Neuronal stem cell (in vitro differentiated cells): ENCODE measurements at regions not wholly inside any gene's neighbourhood (a gene's known extent, or its start where the extent isn't known, plus 50 kb on each side); places are given as distances from the start of the nearest gene placed in this dataset.

Source experiments
- DNase-seq: peaks from one replicate; pipeline ENCODE4 v3.0.0-alpha.2; 2013; ENCODE audit warnings: low spot score
- H2AFZ ChIP-seq: one replicate; pipeline ENCODE4 v1.6.1; 2013; ENCODE audit warnings: mild to moderate bottlenecking, low read length, inconsistent platforms
- H2AK5ac ChIP-seq: 2 replicates; pipeline ENCODE4 v1.6.1; 2013; ENCODE audit warnings: low read depth, mild to moderate bottlenecking, inconsistent platforms, low read length, moderate library complexity, mixed read lengths
- H2BK120ac ChIP-seq: 2 replicates; pipeline ENCODE4 v1.6.1; 2013; ENCODE audit warnings: low read depth, mild to moderate bottlenecking, inconsistent platforms, low read length, moderate library complexity, mixed read lengths
- H2BK12ac ChIP-seq: one replicate; pipeline ENCODE4 v1.6.1; 2013; ENCODE audit warnings: low read length, inconsistent platforms
- H2BK15ac ChIP-seq: 2 replicates; pipeline ENCODE4 v1.6.1; 2013; ENCODE audit warnings: mild to moderate bottlenecking, low read length, inconsistent platforms, mixed read lengths
- H2BK5ac ChIP-seq: one replicate; pipeline ENCODE4 v1.6.1; 2013; ENCODE audit warnings: inconsistent platforms, mild to moderate bottlenecking, low read length, moderate library complexity
- H3K14ac ChIP-seq: one replicate; pipeline ENCODE4 v1.6.1; 2013; ENCODE audit warnings: low read length, inconsistent platforms
- H3K18ac ChIP-seq: 2 replicates; pipeline ENCODE4 v1.6.1; 2013; ENCODE audit warnings: low read length, inconsistent platforms
- H3K23ac ChIP-seq: 2 replicates; pipeline ENCODE4 v1.6.1; 2013; ENCODE audit warnings: low read depth, mild to moderate bottlenecking, mixed read lengths, low read length, inconsistent platforms; ENCODE audit not compliant: poor library complexity
- H3K27ac ChIP-seq: replicated peaks from 3 replicates; pipeline ENCODE4 v1.5.1; 2013; ENCODE audit warnings: low read length, inconsistent platforms
- H3K27me3 ChIP-seq, 3 experiments: 2 replicates each; pipeline ENCODE4 v1.6.1; 2013; ENCODE audit warnings: low read length in 3 of 3, mild to moderate bottlenecking in 2 of 3, inconsistent platforms in 1 of 3, low read depth in 1 of 3, mixed read lengths in 1 of 3, moderate library complexity in 1 of 3; ENCODE audit not compliant: control insufficient read depth in 3 of 3, insufficient read depth in 3 of 3
- H3K36me3 ChIP-seq, 2 donors: replicated peaks in 1 of 2; 2 replicates each; pipeline ENCODE4 v1.6.1; 2013; ENCODE audit warnings: low read length in 2 of 2; ENCODE audit not compliant: control insufficient read depth in 2 of 2, insufficient read depth in 2 of 2
- H3K4ac ChIP-seq: 2 replicates; pipeline ENCODE4 v1.6.1; 2013; ENCODE audit warnings: inconsistent platforms, mild to moderate bottlenecking, low read length, moderate library complexity
- H3K4me1 ChIP-seq, 2 donors: 1 replicate in 1 of 2; 2 replicates in 1 of 2; pipeline ENCODE4 v1.6.1; 2013; ENCODE audit warnings: low read length in 2 of 2, low read depth in 1 of 2; ENCODE audit not compliant: control insufficient read depth in 2 of 2, insufficient read depth in 1 of 2
- H3K4me2 ChIP-seq: one replicate; pipeline ENCODE4 v1.6.1; 2013; ENCODE audit warnings: mild to moderate bottlenecking, low read length, inconsistent platforms; ENCODE audit not compliant: insufficient read depth, poor library complexity, severe bottlenecking
- H3K4me3 ChIP-seq, 2 donors: 2 replicates each; pipeline ENCODE4 v1.5.1; 2013; ENCODE audit warnings: low read length in 2 of 2, mild to moderate bottlenecking in 2 of 2, inconsistent platforms in 1 of 2, moderate library complexity in 1 of 2
- H3K79me1 ChIP-seq: one replicate; pipeline ENCODE4 v1.6.1; 2013; ENCODE audit warnings: low read depth, mild to moderate bottlenecking, inconsistent platforms, low read length, moderate library complexity
- H3K9ac ChIP-seq: one replicate; pipeline ENCODE4 v1.6.1; 2013; ENCODE audit warnings: mild to moderate bottlenecking, low read depth, low read length, inconsistent platforms; ENCODE audit not compliant: poor library complexity
- H3K9me3 ChIP-seq, 2 donors: replicated peaks in 1 of 2; 2 replicates each; pipeline versions ENCODE3 to v1.6.1; 2013; ENCODE audit warnings: low read length in 2 of 2, mild to moderate bottlenecking in 2 of 2, inconsistent platforms in 1 of 2, low read depth in 1 of 2, mixed read lengths in 1 of 2, moderate library complexity in 1 of 2; ENCODE audit not compliant: control insufficient read depth in 2 of 2, insufficient read depth in 1 of 2
- H4K8ac ChIP-seq: one replicate; pipeline ENCODE4 v1.6.1; 2013; ENCODE audit warnings: low read depth, mild to moderate bottlenecking, inconsistent platforms, low read length, moderate library complexity
- H4K91ac ChIP-seq: one replicate; pipeline ENCODE4 v1.6.1; 2013; ENCODE audit warnings: low read length, low read depth, mild to moderate bottlenecking, inconsistent platforms; ENCODE audit not compliant: poor library complexity
- WGBS, 2 donors: extraction: QIAGEN DNeasy Blood & Tissue Kit; methylation state at CpG; one replicate each; pipeline ENCODE4 v1.1.7; 2013; ENCODE audit warnings: missing lambda C conversion rate in 2 of 2, mixed read lengths in 1 of 2; ENCODE audit not compliant: insufficient read length in 2 of 2, insufficient replicate concordance in 1 of 2; ENCODE audit errors: extremely low coverage in 2 of 2; 5-methylcytosine and 5-hydroxymethylcytosine counted together

DNA sequence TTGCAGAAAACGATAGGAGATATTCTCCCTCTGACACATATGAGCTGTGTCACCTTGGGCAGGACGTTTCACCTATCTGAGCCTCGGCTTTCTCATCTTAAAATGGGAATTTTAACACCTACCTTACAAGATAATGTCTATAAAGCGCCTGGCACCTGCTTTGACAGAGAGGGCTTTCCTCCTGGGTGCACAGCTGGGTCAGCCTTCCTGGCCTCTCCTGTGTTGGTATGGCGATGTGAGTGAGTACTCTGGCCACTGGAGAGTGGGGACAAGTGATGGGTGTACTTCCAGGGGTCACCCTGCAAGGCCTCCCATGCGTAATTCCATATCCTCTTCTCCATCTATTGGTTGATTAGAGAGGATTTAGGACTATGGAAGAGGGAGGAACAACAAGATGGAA is 113.1 kb upstream of the SMIM23 start:
- H2AFZ ChIP-seq, result no peak overlapping the region
- WGBS, 2 donors, result no CpG with 5 or more reads among the region's 6 CpGs
- no peak overlapping the region for H2BK12ac ChIP-seq
- no peak overlapping the region for H3K23ac ChIP-seq
- H3K9me3 ChIP-seq, result no peaks in the 10 kb centered on the region
- no peaks in the 10 kb centered on the region for H3K36me3 ChIP-seq
- no peak overlapping the region for H4K8ac ChIP-seq
- no peak overlapping the region for H3K4ac ChIP-seq
- H3K4me1 ChIP-seq, result peaks cover 0 to 6% of the 10 kb centered on the region in 2 donors
- no peak overlapping the region for H2AK5ac ChIP-seq
- no peak overlapping the region for H2BK15ac ChIP-seq
- H3K18ac ChIP-seq, result no peak overlapping the region
- H3K79me1 ChIP-seq, result no peaks in the 10 kb centered on the region
- H3K14ac ChIP-seq, result no peak overlapping the region
- H3K4me2 ChIP-seq, result no peak overlapping the region
- H3K27me3 ChIP-seq, result no peaks in the 10 kb centered on the region
- no peak overlapping the region for H4K91ac ChIP-seq
- no peak overlapping the region for H3K9ac ChIP-seq
- no peak overlapping the region for H3K27ac ChIP-seq
- DNase-seq, result no peak
- no peak overlapping the region for H2BK120ac ChIP-seq
- H3K4me3 ChIP-seq, result no peak overlapping the region
- no peak overlapping the region for H2BK5ac ChIP-seq

DNA sequence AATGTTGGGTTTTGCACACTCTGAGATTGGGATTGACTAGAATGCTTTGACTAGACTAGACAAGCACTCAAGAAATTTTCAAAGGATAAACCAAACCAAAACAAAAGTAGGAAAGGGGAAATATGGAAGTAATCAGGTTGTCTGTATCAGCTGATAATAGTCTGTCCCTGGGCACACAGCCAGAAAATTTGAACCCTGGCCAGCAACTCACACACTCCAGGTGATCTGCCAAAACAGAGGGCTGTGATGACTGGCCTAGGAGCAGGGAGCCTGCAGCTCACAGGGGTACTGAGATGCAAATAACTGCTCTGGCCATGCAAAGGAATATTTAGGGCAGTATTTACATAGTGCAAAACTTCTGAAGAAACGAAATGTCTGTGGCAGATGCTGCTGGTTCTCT is 112.3 kb upstream of the SMIM23 start:
- Histone ChIP-seq H2BK12ac (no peak overlapping the region), H2BK120ac (no peak overlapping the region), H3K4ac (no peak overlapping the region), H3K4me2 (no peak overlapping the region), H3K23ac (no peak overlapping the region), H2BK5ac (no peak overlapping the region), H3K27me3 (no peaks in the 10 kb centered on the region), H3K79me1 (no peaks in the 10 kb centered on the region), H3K14ac (no peak overlapping the region), H4K8ac (no peak overlapping the region), H3K9me3 (no peaks in the 10 kb centered on the region), H2AFZ (no peak overlapping the region), H3K4me1 (peaks cover 0 to 2% of the 10 kb centered on the region in 2 donors), H3K27ac (no peak overlapping the region), H2BK15ac (no peak overlapping the region), H3K4me3 (no peak overlapping the region), H2AK5ac (no peak overlapping the region), H4K91ac (no peak overlapping the region), H3K36me3 (no peaks in the 10 kb centered on the region), H3K9ac (no peak overlapping the region), H3K18ac (no peak overlapping the region)
- WGBS, 2 donors, result no CpG with 5 or more reads among the region's 1 CpG
- no peak for DNase-seq

- Histone ChIP-seq H3K4me3 (no peak overlapping the region), H4K91ac (no peak overlapping the region), H4K8ac (no peak overlapping the region), H3K23ac (no peak overlapping the region), H2BK15ac (no peak overlapping the region), H3K4me1 (no peaks in the 10 kb centered on the region), H3K9me3 (no peaks in the 10 kb centered on the region), H3K36me3 (no peaks in the 10 kb centered on the region), H2AFZ (no peak overlapping the region), H3K9ac (no peak overlapping the region), H3K14ac (no peak overlapping the region), H2BK12ac (no peak overlapping the region), H3K79me1 (no peaks in the 10 kb centered on the region), H2BK5ac (no peak overlapping the region), H3K27ac (no peak overlapping the region), H3K27me3 (no peaks in the 10 kb centered on the region), H3K4me2 (no peak overlapping the region), H2BK120ac (no peak overlapping the region), H2AK5ac (no peak overlapping the region), H3K4ac (no peak overlapping the region), H3K18ac (no peak overlapping the region)
- no peak for DNase-seq
Measured at GRCh38 chr5:171673840-171674239, 111.8 kb upstream of the SMIM23 start.

GRCh38 chr5:171675511-171675910 is 110.1 kb upstream of the SMIM23 start:
- Histone ChIP-seq H2BK15ac (no peak overlapping the region), H3K9ac (no peak overlapping the region), H3K18ac (no peak overlapping the region), H3K4me2 (no peak overlapping the region), H3K4me1 (peaks cover 0 to 3% of the 10 kb centered on the region in 2 donors), H3K4me3 (no peak overlapping the region), H3K9me3 (no peaks in the 10 kb centered on the region), H4K8ac (no peak overlapping the region), H3K27ac (no peak overlapping the region), H2BK12ac (no peak overlapping the region), H2AK5ac (no peak overlapping the region), H2BK5ac (no peak overlapping the region), H2AFZ (no peak overlapping the region), H3K4ac (no peak overlapping the region), H3K23ac (no peak overlapping the region), H3K36me3 (no peaks in the 10 kb centered on the region), H3K79me1 (no peaks in the 10 kb centered on the region), H2BK120ac (no peak overlapping the region), H3K27me3 (no peaks in the 10 kb centered on the region), H4K91ac (no peak overlapping the region), H3K14ac (no peak overlapping the region)
- WGBS, 2 donors, result no CpG with 5 or more reads among the region's 2 CpGs
- no peak for DNase-seq
